ENCODE measurements at regions not wholly inside any gene's neighbourhood (a gene's known extent, or its start where the extent isn't known, plus 50 kb on each side); places are given as distances from the start of the nearest gene placed in this dataset.

GRCh38 chr1:238787471-238787870 lies 598.9 kb upstream of the CHRM3 start:
- TF ChIP-seq CTCF (IDR thresholded peaks at IDR 0.05) (no peak), POLR2A (IDR thresholded peaks at IDR 0.05) (no peak)

All from upper lobe of left lung (tissue), 4 donors.